ENCODE measurements at regions not wholly inside any gene's neighbourhood (a gene's known extent, or its start where the extent isn't known, plus 50 kb on each side); places are given as distances from the start of the nearest gene placed in this dataset.

- no peak for TF ChIP-seq CTCF (conservative IDR thresholded peaks at IDR 0.05; ENCODE audit: low read depth, low read length)
- no peak for TF ChIP-seq EZH2 (IDR thresholded peaks at IDR 0.05; ENCODE audit: borderline replicate concordance, low read depth, low read length, poor library complexity, severe bottlenecking)
Observed at GRCh38 chr3:182487143-182487542, 306.2 kb upstream of the ATP11B start.
